Fibroblast of mammary gland (primary cell): ENCODE measurements at regions not wholly inside any gene's neighbourhood (a gene's known extent, or its start where the extent isn't known, plus 50 kb on each side); places are given as distances from the start of the nearest gene placed in this dataset.

ENCODE experiments used
- DNase-seq: peaks from one replicate; pipeline ENCODE4 v3.0.0-alpha.2; 2010; ENCODE audit warnings: low read depth
- H3K4me3 ChIP-seq: 2 replicates; pipeline ENCODE4 v1.5.1; 2011; ENCODE audit warnings: low read depth, mild to moderate bottlenecking, low read length, moderate library complexity; ENCODE audit not compliant: control insufficient read depth
- CTCF ChIP-seq: conservative IDR thresholded peaks from 2 replicates; pipeline ENCODE4 v1.5.1; 2011; ENCODE audit warnings: low read depth, low read length, inconsistent platforms; ENCODE audit not compliant: control insufficient read depth, insufficient read depth

- DNase-seq, result no peak
- no peak for TF ChIP-seq CTCF
- H3K4me3 ChIP-seq, result no peak overlapping the region
Observed at GRCh38 chr10:111703986-111704385, 479.6 kb downstream of the GPAM start.

- no peak overlapping the region for H3K4me3 ChIP-seq
- DNase-seq, result peak; percentile 93
- no peak for TF ChIP-seq CTCF
Observed at GRCh38 chr10:111705021-111705420, 478.5 kb downstream of the GPAM start.

GRCh38 chr10:111706331-111706730, 477.2 kb downstream of the GPAM start:
- H3K4me3 ChIP-seq, result no peak overlapping the region
- peak; percentile 78 for DNase-seq
- TF ChIP-seq CTCF, result no peak

- no peak for TF ChIP-seq CTCF
- peak; percentile 93 for DNase-seq
- no peak overlapping the region for H3K4me3 ChIP-seq
Observed at GRCh38 chr10:111707076-111707475, 476.5 kb downstream of the GPAM start.

- peak; percentile 20 for DNase-seq
- no peak for TF ChIP-seq CTCF
Observed at GRCh38 chr10:111709603-111710002, 474.0 kb downstream of the GPAM start.

GRCh38 chr10:111716032-111716431, 467.5 kb downstream of the GPAM start:
- no peak overlapping the region for H3K4me3 ChIP-seq
- no peak for DNase-seq
- no peak for TF ChIP-seq CTCF

More at GRCh38 chr10:111709603-111710002, 474.0 kb downstream of the GPAM start:
- no peak overlapping the region for H3K4me3 ChIP-seq

- DNase-seq, result no peak
- no peak for TF ChIP-seq CTCF
- H3K4me3 ChIP-seq, result no peak overlapping the region
Observed at GRCh38 chr10:111724121-111724520, 459.4 kb downstream of the GPAM start.
